SK-MEL-5 (cell line): ENCODE measurements at regions not wholly inside any gene's neighbourhood (a gene's known extent, or its start where the extent isn't known, plus 50 kb on each side); places are given as distances from the start of the nearest gene placed in this dataset.

ENCODE experiments used
- DNase-seq: peaks from one replicate; pipeline ENCODE4 v3.0.0-alpha.2; 2016; ENCODE audit warnings: low read depth, low spot score
- in situ Hi-C: cut with HindIII; loops from 2 replicates; pipeline ENCODE4 v1.10.0; 2016; ENCODE audit warnings: low sequenced_read_pairs, high pct_unique_total_duplicates, low pct_unique_long_range_greater_than_20kb

DNA sequence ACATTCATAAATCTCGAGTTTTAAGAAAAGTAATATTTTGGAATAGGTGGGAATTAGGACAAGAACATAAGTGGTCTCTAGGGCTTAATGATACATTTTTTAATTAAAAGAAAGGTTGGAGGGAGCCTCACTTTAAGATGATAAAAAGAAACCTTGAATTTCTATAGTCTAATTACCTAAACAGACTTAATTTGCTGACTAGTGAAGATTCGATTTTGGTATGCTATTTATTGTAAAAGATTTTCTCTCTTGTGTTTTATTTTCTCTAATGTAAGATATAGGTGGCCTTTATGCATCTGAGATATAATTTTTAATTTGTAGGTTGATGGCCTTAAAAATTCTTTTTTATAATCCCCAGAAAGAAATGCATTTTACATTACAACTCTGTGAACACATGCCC, 239.1 kb downstream of the COL12A1 start:
- in situ Hi-C loops, result no loop called here
- DNase-seq, result no peak

DNA sequence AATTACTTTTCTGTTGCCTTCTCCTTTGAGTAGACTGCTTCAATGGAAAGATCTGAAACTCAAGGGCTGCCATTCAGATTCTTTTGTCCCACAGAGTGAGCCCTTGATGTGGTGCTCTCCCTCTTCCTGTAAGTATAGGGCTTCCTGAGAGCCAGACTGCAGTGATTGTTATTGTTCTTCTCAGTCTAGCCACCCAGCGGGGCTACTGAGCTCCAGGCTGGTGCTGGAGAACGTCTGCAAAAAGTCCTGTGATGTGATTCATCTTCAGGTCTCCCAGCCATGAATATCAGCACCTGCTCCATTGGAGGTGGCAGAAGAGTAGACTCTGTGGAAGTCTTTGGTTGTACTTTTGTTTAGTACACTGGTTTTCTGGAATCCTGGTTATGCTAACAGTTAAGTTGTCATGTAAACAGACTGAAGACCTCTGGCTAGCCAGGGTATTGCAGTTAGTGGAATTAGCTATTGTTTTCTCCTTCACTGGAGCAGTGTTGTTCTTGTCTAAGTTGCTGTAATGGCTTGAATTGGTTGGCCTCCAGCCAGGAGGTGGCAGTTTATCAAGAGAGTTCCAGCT, 240.9 kb downstream of the COL12A1 start:
- in situ Hi-C loops, result no loop called here
- DNase-seq, result no peak

DNA sequence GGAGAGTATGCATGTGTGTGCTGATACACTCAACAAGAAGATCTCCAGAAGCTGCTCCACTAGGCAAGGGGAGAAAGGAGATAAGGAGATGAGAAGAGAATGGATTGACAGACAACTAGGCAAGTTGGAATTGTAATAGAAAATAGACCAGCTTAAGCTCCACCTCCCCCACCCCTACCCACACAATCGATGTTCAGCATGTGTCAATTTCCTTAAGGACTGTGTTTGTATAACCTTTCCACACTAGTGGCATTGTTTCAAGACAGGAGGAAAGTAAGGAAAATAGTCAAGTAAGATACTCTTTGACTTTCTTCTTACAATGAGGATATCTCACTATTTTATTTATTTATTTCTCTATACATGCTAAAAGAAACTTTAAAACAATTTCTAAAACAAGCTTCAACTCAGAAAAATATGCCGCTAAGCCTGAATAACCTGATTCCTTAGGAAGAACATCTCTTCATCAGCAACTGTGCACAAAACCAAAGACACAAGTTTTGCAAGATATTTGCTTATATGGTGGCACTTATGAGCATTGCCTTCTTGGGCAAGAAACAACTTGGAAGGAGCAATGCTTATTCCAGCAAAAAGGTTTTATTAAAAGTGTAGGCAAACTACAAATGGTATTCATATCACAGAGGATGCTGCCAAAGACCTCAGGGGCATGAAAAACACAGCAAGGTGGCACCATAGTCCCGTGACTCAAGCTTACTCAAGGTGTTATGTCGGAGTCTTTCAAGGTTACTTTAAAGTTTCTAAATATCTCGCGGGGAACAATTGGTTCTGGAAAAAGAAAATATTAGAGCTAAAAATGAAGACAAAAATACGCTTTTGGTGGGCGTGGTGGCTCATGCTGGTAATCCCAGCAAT, 249.1 kb downstream of the COL12A1 start:
- in situ Hi-C loops, result no loop called here
- no peak for DNase-seq

DNA sequence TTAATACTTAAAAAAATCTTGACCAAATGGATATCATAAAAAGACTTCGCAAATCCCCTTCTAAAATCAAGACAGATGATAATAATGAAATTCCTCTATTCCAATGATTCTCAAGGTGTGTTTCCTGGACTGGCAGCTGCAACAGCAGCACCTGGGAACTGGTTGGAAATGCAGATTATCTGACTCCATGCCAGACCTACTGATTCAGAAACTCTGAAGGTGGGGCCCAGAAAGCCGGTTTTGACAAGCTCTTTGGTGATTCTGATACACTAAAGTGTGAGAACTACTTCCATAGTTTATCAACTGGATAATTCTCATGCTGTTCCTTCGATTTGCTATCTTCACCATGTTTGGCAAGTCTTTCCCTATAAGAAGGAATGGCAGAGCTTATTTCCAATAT, 252.1 kb downstream of the COL12A1 start:
- in situ Hi-C loops, result no loop called here
- no peak for DNase-seq

DNA sequence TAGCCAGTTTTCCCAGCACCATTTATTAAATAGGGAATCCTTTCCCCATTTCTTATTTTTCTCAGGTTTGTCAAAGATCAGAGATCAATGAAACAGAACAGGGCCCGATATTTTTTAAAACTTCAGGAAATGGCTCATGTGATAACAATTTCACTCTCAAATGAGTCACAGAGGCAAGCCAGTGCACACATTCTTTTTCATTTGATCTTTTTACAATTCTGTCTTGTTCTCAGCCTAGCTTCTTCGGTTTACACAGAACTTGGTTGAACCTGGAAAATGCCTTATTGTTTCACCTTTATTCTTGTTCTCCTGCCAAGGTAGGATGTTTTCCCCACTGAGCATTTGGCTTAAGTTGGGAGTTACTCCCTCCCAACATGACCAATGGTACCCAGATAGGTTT, 258.9 kb downstream of the COL12A1 start:
- no peak for DNase-seq
- in situ Hi-C loops, result no loop called here

DNA sequence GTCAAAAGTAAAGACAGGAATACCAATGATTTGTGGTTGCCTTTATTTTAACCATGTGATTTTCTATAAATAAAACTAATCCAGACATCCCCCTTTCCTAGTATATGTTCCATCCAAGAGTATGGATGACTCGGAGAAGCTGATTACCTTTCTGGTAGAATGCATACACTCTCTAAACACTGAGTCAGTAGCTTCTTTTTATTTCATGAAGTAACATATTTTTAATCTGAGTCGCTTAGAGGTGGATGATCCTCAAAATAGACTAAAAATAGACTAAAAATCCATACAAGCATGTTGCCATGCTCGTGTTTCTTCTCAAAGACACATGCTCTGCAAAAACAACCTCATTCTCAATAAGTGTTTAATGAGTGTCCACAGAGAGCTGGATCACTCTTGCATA, 263.7 kb downstream of the COL12A1 start:
- in situ Hi-C loops, result no loop called here
- DNase-seq, result no peak

DNA sequence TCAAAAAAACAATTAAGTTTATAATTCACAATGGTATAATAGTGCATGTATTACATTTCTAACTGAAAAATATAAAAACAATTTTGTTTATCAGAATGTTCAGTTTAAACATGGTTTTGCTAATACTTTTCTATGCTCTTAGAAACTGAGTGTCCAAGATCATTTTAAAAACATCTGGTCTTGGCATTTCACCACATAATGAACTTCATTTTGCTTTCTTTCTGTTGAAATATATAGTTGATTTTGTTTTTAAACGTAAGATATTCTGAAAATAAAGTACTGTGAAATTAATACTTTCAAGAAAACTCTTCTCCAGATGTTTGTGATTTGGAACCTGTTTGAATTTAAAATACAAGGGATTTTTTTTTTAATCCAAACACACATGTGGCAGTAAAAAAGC, 264.4 kb downstream of the COL12A1 start:
- no peak for DNase-seq
- in situ Hi-C loops, result no loop called here

DNA sequence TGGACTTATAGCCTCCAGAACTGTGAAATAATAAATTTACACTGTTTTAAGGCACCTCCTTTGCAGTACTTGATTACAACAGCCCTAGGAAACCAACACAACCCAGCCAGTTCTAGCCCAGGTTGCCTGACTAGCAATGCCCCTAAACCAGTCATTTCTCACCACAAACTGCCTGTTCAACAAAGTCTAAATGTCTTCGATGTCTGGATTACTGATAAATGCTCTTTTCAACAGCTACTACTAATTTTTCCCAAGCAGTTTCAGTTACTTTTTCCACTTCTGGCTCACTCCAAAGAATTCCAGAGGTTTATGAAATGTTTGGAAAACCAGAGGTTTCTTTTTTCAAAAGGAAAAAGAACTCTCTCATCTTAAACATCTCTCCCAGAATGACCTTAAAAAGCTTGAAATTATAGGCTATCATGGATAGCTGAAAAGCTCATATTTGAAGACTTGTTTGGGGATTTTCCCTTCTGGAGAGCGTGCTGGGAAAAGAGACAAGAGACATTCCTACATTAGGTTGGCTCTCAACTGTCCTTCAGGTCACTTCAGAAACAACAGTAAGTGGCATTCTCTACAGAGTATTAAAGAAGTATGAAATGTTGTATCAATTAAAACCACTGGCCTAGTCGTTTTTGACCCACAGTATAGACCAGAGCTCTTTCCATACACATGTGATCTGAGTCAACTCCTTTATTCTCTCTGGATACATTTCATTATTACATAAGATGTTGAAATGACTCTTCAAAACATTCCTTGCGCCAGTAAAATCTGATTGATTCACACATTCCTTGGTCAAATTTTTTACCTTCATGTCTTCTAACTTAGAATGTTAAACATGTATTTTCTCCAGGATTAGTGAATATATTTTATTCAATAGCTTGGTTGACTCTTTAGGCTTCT, 265.9 kb downstream of the COL12A1 start:
- in situ Hi-C loops, result no loop called here
- no peak for DNase-seq

DNA sequence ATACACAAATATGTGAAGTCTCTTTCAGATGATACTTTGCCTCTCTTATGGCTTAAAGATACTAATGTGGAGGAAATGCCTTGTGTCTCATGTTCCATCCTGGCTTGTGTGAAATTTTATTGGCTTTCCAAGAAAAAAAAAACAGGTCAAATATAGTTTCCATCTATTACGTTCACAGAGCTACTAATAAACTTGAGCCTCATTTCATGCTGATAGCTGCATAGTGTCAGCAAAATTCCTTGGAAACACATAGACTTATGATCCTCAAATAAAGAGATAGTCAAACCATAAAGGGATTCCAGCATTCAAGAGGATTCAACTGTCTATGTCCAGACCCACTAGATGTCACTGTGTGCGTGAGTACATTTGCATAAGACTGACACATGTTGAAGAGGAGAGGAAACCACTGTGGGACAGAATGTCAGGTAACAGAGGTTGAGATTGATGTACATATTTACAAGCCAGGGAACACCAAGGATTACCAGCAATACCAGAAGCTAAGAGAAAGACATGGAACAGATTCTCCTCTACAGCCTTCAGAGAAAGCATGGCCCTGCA, 266.6 kb downstream of the COL12A1 start:
- DNase-seq, result peak; percentile 34
- in situ Hi-C loops, result no loop called here

DNA sequence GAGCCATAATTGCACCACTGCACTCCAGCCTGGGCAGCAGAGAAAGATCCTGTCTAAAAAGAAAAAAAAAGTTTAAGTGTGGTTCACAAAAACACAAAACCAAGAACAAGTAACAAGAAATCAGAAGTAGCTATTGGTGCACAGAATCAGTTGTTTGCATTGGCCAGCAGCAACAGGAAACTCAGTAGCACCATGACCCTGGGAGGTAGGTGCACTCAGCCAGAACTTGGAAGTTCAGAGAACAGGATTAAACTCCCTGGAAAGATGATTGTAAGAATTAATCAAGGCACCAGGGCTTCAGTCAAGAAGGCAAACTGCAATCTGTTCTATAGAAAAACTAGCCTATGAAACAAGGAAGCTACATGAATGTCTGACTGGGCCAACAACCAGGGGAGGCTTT, 267.9 kb downstream of the COL12A1 start:
- in situ Hi-C loops, result no loop called here
- DNase-seq, result no peak

DNA sequence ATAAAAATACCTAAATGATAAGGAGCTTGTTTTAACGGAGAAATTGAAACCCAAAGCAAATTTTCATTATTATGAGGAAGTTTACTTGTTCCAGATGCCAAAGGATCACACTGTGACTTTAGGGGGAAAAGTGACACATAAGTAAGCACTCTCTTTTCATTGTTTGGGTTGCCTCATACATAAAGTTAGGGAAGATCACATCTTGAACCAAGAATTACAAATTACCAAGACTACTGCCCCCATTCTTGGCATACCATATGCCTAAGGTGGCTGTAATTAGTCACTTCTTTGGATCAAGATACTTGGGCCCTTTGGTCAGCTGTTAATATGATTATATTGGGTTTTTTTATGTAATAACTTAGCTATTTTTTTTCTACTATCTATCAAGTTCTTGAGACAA, 269.0 kb downstream of the COL12A1 start:
- in situ Hi-C loops, result no loop called here
- no peak for DNase-seq

DNA sequence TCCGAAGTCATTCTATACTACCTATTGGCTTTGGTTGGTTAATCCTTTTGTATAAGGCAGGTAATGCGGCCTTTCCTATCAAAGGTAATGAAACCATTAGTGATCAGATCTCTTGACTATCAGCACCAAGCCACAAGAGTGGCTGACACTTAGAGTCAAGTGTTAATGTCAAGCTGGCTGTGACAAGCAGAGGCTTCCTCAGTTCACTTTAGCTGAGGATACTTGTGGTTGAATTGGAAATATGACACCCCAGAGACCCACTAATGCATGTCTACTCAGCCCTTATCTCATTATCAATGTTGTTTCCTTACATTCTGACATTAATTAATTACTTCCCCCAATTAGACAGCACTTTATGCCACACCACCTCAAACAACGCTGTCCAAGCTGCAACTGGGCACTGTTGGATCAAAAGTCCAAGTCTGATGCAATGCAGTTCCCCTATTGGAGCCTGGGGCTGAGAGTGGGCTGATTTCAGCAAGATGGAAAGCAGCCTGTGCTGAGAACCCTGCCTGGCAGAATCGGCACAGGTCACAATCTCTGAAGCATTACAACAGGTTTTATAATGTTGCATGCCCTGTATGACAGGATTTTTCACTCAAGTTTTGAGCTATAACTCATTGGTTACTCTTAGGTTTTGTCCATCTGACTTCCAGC, 273.5 kb downstream of the COL12A1 start:
- DNase-seq, result no peak
- in situ Hi-C loops, result no loop called here

DNA sequence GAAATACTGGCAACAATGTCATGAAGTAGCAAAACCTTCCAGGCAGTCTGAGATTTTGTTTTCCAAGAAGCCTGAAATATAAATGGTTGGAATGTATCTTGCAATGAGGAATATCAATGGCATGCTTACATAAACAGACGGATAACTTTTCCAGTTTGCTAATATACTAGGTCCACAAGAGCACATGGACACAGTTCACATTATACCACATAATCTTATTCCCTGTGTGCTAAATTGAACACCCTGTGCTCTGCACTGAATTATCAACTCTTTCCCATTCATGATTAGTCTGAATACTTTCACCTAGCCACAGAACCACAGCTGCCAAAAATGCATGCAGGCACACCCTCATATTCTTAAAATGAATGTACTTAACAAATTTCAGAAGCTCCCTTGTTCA, 274.3 kb downstream of the COL12A1 start:
- in situ Hi-C loops, result no loop called here
- no peak for DNase-seq

DNA sequence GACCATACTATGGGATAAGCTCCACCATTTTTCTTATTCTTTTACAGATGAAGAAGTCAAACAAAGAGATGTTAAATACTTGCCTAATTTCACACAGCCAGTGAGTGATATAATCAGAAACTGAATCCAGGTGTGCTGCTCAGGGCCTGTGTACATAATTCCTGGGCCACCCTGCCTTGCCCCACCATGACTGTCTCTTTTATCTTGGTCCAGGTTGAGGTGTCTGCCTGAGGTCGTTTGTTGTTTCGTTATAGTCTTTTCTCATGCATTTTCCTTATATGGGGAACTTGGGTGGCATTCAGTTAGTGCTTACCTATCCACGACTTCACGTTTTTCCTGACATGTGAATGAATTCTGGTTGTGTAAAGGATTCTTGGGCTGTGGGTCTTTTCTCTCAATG, 277.6 kb downstream of the COL12A1 start:
- in situ Hi-C loops, result no loop called here
- no peak for DNase-seq

DNA sequence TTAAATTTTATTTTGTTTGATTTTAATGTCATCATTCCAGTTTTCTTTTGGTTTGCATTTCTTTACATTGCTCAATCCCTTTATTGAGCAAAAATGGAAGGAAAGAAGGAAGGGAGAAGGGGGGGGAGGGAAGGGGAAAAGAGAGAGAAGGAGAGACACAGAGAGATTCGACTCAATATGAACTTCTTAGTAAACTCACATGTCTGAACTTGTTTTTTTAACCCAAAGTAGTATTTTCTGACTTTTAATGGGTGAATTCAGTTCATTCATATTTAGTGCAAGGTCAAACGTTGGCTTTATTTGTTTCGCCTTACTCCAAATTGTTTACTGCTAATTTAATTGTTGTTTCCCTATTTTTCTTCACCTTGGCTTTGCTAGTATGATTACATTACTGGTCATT, 278.6 kb downstream of the COL12A1 start:
- DNase-seq, result no peak
- in situ Hi-C loops, result no loop called here

DNA sequence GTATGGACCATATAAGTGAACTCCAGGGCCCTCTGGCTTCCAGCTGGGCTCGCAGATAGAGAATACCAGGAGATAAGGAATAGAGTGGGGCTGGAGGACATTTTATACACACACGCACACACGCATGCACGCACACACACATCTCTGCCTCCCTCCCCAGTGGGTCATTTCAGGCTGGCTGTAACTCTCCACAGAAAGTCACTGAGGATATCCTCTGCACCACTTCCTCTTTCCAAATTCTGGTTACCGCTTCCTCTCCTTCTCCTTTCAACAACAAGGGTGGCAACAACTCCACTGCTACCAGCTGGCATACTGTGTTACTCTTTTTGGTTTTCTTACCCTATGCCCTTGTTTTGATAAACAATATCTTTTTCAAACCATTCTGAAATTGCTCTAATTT, 280.2 kb downstream of the COL12A1 start:
- DNase-seq, result no peak
- in situ Hi-C loops, result no loop called here

DNA sequence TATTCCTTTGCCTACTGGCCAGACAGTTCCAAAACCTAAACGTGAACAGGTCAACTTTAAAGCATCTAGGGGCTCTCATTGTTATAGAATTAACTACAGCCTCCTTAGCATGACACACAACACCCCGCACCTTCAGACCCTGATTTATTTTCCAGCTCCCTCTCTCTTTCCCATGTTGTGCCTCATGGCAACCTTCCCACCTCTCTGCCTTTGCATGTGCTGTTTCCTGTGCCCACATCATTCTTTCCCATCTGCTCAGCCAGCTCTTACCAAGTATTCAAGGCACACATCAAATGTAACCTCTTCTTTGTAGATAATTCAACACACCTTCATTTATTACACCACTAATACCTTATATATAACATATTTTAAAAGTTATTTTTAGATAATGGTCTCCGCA, 291.0 kb downstream of the COL12A1 start:
- in situ Hi-C loops, result no loop called here
- DNase-seq, result no peak

DNA sequence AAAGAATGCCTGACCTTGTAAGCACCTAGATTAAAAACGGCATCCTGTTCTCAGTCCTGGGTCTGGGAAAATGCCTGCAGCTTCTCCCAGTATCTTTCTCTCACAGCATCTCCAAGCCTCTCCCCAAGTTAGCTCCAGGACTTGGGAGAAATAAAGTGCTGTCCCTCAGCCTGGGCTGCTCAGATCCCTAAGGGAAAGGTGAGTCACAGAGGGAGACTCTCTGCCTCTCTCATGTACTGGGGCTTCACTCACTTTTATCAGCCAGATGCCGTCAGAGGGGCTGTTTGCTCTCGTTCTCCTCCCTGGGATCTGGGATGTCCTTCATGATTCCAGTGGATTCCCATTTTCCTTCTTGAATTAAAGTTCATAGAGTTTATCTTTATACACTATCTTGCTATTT, 293.6 kb downstream of the COL12A1 start:
- no peak for DNase-seq
- in situ Hi-C loops, result no loop called here
